Osteoblast (primary cell): ENCODE measurements at regions not wholly inside any gene's neighbourhood (a gene's known extent, or its start where the extent isn't known, plus 50 kb on each side); places are given as distances from the start of the nearest gene placed in this dataset.

Experiments
- DNase-seq: peaks from one replicate; pipeline ENCODE4 v3.0.0; 2011; ENCODE audit warnings: low spot score, mixed read lengths; ENCODE audit not compliant: insufficient read length; ENCODE audit errors: missing footprints
- H2AFZ ChIP-seq: 2 replicates; pipeline ENCODE4 v1.6.0; 2011; ENCODE audit warnings: mild to moderate bottlenecking, low read length
- H3K27ac ChIP-seq: 2 replicates; pipeline ENCODE4 v1.5.1; 2011; ENCODE audit warnings: mild to moderate bottlenecking, low read depth, low read length, moderate library complexity
- H3K27me3 ChIP-seq: 2 replicates; pipeline ENCODE4 v1.6.0; 2012; ENCODE audit warnings: mild to moderate bottlenecking, control low read depth, inconsistent platforms, low read length, moderate library complexity; ENCODE audit not compliant: insufficient read depth
- H3K36me3 ChIP-seq: 2 replicates; pipeline ENCODE4 v1.5.1; 2011; ENCODE audit warnings: mild to moderate bottlenecking, low read length, control low read depth, moderate library complexity; ENCODE audit not compliant: insufficient read depth
- H3K4me1 ChIP-seq: 2 replicates; pipeline ENCODE4 v1.5.1; 2011; ENCODE audit warnings: mild to moderate bottlenecking, low read length, control low read depth, moderate library complexity; ENCODE audit not compliant: insufficient read depth
- H3K4me2 ChIP-seq: 2 replicates; pipeline ENCODE4 v1.6.0; 2011; ENCODE audit warnings: mild to moderate bottlenecking, low read length; ENCODE audit not compliant: insufficient read depth
- H3K4me3 ChIP-seq: fragments of 200-600 bp; sonication (generic); 3 replicates; pipeline ENCODE4 v1.5.1; 2012; ENCODE audit warnings: mild to moderate bottlenecking, low read length, inconsistent platforms; ENCODE audit not compliant: insufficient read depth
- H3K79me2 ChIP-seq: 2 replicates; pipeline ENCODE4 v1.6.0; 2012; ENCODE audit warnings: mild to moderate bottlenecking, low read length, control low read depth, inconsistent platforms; ENCODE audit not compliant: insufficient read depth
- H3K9me3 ChIP-seq: 2 replicates; pipeline ENCODE4 v1.5.1; 2011; ENCODE audit warnings: low read depth, low read length, control low read depth
- H4K20me1 ChIP-seq: 2 replicates; pipeline ENCODE4 v1.6.0; 2012; ENCODE audit warnings: mild to moderate bottlenecking, low read length, control low read depth; ENCODE audit not compliant: insufficient read depth
- CTCF ChIP-seq: IDR thresholded peaks from 2 replicates; pipeline ENCODE4 v1.5.1; 2011; ENCODE audit warnings: mild to moderate bottlenecking, low read depth, low read length, moderate library complexity; ENCODE audit errors: extremely low read depth

GRCh38 chr3:82474711-82475110, 713.3 kb upstream of the GBE1 start:
- Histone ChIP-seq H3K4me2 (no peak overlapping the region), H3K9me3 (no peaks in the 10 kb centered on the region), H3K4me1 (no peaks in the 10 kb centered on the region), H3K36me3 (no peaks in the 10 kb centered on the region), H2AFZ (no peak overlapping the region), H4K20me1 (no peaks in the 10 kb centered on the region), H3K27me3 (no peaks in the 10 kb centered on the region), H3K79me2 (no peaks in the 10 kb centered on the region), H3K27ac (no peak overlapping the region), H3K4me3 (no peak overlapping the region)
- no peak for DNase-seq
- no peak for TF ChIP-seq CTCF

GRCh38 chr3:82473864-82474541, 712.6 kb upstream of the GBE1 start:
- Histone ChIP-seq H4K20me1 (no peaks in the 10 kb centered on the region), H3K4me3 (no peak overlapping the region)
- DNase-seq, result no peak

GRCh38 chr3:82467051-82467450, 705.6 kb upstream of the GBE1 start:
- TF ChIP-seq CTCF, result no peak
- Histone ChIP-seq H3K9me3 (no peaks in the 10 kb centered on the region), H3K79me2 (no peaks in the 10 kb centered on the region)

More at GRCh38 chr3:82473864-82474541, 712.6 kb upstream of the GBE1 start:
- H3K79me2 ChIP-seq, result no peaks in the 10 kb centered on the region
- H3K36me3 ChIP-seq, result no peaks in the 10 kb centered on the region
- H3K4me1 ChIP-seq, result no peaks in the 10 kb centered on the region
- H3K4me2 ChIP-seq, result no peak overlapping the region
- no peak overlapping the region for H3K27ac ChIP-seq
- no peaks in the 10 kb centered on the region for H3K27me3 ChIP-seq
- H3K9me3 ChIP-seq, result no peaks in the 10 kb centered on the region
- H2AFZ ChIP-seq, result no peak overlapping the region
- TF ChIP-seq CTCF, result no peak

GRCh38 chr3:82462977-82463376, 701.5 kb upstream of the GBE1 start:
- no peaks in the 10 kb centered on the region for H3K79me2 ChIP-seq
- no peak overlapping the region for H2AFZ ChIP-seq
- no peak overlapping the region for H3K4me3 ChIP-seq
- H3K36me3 ChIP-seq, result no peaks in the 10 kb centered on the region
- TF ChIP-seq CTCF, result no peak
- DNase-seq, result no peak
- H3K9me3 ChIP-seq, result peaks cover 2% of the 10 kb centered on the region
- no peak overlapping the region for H3K4me2 ChIP-seq
- no peaks in the 10 kb centered on the region for H4K20me1 ChIP-seq
- H3K27ac ChIP-seq, result no peak overlapping the region
- H3K4me1 ChIP-seq, result no peaks in the 10 kb centered on the region
- no peaks in the 10 kb centered on the region for H3K27me3 ChIP-seq

More at GRCh38 chr3:82467051-82467450, 705.6 kb upstream of the GBE1 start:
- Histone ChIP-seq H3K4me3 (no peak overlapping the region), H3K4me1 (no peaks in the 10 kb centered on the region), H3K27ac (no peak overlapping the region), H3K4me2 (no peak overlapping the region), H3K36me3 (no peaks in the 10 kb centered on the region), H3K27me3 (no peaks in the 10 kb centered on the region), H2AFZ (no peak overlapping the region), H4K20me1 (no peaks in the 10 kb centered on the region)
- no peak for DNase-seq
